ENCODE measurements at regions not wholly inside any gene's neighbourhood (a gene's known extent, or its start where the extent isn't known, plus 50 kb on each side); places are given as distances from the start of the nearest gene placed in this dataset.

GRCh38 chr18:44518666-44519065, 162.0 kb upstream of the SETBP1 start:
- DNase-seq: no peak

- no peak for DNase-seq
These were observed 159.6 kb upstream of the SETBP1 start for GRCh38 chr18:44520981-44521667.

GRCh38 chr18:44521668-44522022, 159.0 kb upstream of the SETBP1 start:
- DNase-seq: no peak

- no peak for DNase-seq
These were observed 153.8 kb upstream of the SETBP1 start for GRCh38 chr18:44526705-44527415.

- no peak for DNase-seq
These were observed 147.6 kb upstream of the SETBP1 start for GRCh38 chr18:44533071-44533470.

GRCh38 chr18:44536046-44536445, 144.6 kb upstream of the SETBP1 start:
- DNase-seq: no peak

- peak; percentile 75 for DNase-seq
These were observed 144.1 kb upstream of the SETBP1 start for GRCh38 chr18:44536619-44537018.

- peak; percentile 22 for DNase-seq
These were observed 143.2 kb upstream of the SETBP1 start for GRCh38 chr18:44537526-44537925.

- no peak for DNase-seq
These were observed 140.8 kb upstream of the SETBP1 start for GRCh38 chr18:44539926-44540325.

GRCh38 chr18:44541159-44541558, 139.5 kb upstream of the SETBP1 start:
- DNase-seq: no peak

GRCh38 chr18:44541781-44542180, 138.9 kb upstream of the SETBP1 start:
- peak; percentile 45 for DNase-seq

GRCh38 chr18:44543387-44543786, 137.3 kb upstream of the SETBP1 start:
- no peak for DNase-seq

- no peak for DNase-seq
These were observed 135.2 kb upstream of the SETBP1 start for GRCh38 chr18:44545359-44545985.

GRCh38 chr18:44546954-44547353, 133.7 kb upstream of the SETBP1 start:
- no peak for DNase-seq

GRCh38 chr18:44548291-44549221, 132.1 kb upstream of the SETBP1 start:
- DNase-seq: no peak

GRCh38 chr18:44552706-44553105, 128.0 kb upstream of the SETBP1 start:
- DNase-seq: no peak

- no peak for DNase-seq
These were observed 124.4 kb upstream of the SETBP1 start for GRCh38 chr18:44556296-44556695.

- no peak for DNase-seq
These were observed 123.0 kb upstream of the SETBP1 start for GRCh38 chr18:44557616-44558151.

- DNase-seq: no peak
These were observed 121.9 kb upstream of the SETBP1 start for GRCh38 chr18:44558767-44559166.

- no peak for DNase-seq
These were observed 117.7 kb upstream of the SETBP1 start for GRCh38 chr18:44562986-44563385.

- DNase-seq: no peak
These were observed 115.8 kb upstream of the SETBP1 start for GRCh38 chr18:44564922-44565321.

GRCh38 chr18:44568342-44568741, 112.3 kb upstream of the SETBP1 start:
- DNase-seq: no peak

- no peak for DNase-seq
These were observed 111.7 kb upstream of the SETBP1 start for GRCh38 chr18:44568986-44569385.
